AG09319 (cell line): ENCODE measurements at regions not wholly inside any gene's neighbourhood (a gene's known extent, or its start where the extent isn't known, plus 50 kb on each side); places are given as distances from the start of the nearest gene placed in this dataset.
"Not testable (repeated sequence)": the region's sequence is repeated elsewhere in the genome, so short reads cannot be mapped to it uniquely, and the experiment has no call there.

Experiments used
- DNase-seq: peaks from one replicate; pipeline ENCODE4 v3.0.0-alpha.2; 2010; ENCODE audit warnings: low read depth; ENCODE audit errors: extremely low read depth
- TF ChIP-seq, protein P1 (sequence below): IDR thresholded peaks from 2 replicates; pipeline ENCODE4 v1.5.1; 2011; ENCODE audit warnings: low read depth, mild to moderate bottlenecking, inconsistent platforms, low read length, moderate library complexity

DNA sequence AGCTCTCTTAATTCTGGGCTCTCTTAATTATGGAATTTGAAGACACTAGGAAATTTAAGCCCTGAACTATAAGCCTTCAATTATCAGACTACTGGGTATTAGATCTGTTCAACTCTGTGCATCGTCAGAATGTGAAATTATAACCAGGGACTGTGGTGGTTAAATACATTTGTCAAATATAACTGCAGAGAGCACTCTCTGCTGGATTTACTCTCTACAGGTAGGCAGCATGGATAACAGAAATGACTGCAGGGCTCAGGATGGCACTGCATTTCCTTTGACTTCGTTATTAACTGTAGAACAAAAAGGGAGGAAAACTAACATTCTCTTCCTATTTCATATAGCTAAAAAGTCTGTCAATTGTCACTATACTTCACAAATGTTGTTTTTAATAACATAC, 310.1 kb upstream of the RASGEF1B start:
- no peak for DNase-seq
- TF ChIP-seq, protein P1, sequence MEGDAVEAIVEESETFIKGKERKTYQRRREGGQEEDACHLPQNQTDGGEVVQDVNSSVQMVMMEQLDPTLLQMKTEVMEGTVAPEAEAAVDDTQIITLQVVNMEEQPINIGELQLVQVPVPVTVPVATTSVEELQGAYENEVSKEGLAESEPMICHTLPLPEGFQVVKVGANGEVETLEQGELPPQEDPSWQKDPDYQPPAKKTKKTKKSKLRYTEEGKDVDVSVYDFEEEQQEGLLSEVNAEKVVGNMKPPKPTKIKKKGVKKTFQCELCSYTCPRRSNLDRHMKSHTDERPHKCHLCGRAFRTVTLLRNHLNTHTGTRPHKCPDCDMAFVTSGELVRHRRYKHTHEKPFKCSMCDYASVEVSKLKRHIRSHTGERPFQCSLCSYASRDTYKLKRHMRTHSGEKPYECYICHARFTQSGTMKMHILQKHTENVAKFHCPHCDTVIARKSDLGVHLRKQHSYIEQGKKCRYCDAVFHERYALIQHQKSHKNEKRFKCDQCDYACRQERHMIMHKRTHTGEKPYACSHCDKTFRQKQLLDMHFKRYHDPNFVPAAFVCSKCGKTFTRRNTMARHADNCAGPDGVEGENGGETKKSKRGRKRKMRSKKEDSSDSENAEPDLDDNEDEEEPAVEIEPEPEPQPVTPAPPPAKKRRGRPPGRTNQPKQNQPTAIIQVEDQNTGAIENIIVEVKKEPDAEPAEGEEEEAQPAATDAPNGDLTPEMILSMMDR: no peak

DNA sequence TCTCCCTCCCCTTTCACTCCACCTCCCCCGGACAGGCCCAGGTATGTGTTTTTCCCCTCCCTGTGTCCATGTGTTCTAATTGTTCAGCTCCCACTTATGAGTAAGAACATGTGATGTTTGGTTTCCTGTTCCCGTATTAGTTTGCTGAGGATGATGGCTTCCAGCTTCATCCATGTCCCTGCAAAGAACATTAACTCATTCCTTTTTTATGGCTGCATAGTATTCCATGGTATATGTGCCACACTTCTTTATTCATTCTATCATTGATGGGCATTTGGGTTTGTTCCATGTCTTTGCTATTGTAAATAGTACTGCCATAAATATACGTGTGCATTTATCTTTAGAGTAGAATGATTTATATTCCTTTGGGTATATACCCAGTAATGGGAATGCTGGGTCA, 306.0 kb upstream of the RASGEF1B start:
- DNase-seq: not testable (repeated sequence)

DNA sequence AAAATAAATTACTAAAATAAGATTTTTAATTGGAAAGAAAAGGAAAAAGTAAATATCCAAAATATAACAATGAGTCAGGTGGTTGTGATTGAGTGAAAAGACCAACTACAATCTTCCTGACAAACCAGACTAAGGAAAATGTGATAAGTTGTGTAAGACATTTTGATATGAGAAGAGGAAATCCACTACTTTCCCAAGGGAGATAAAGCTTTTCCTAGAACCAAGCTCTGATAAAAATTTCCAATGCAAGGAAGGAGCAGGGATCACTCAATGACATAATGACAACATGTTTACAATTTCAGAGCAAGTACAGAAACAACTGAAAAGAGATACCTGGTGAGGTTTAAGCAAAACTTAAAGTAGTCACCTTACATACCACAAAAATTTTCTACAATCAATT, 305.1 kb upstream of the RASGEF1B start:
- no peak for DNase-seq
- TF ChIP-seq, protein P1: no peak

DNA sequence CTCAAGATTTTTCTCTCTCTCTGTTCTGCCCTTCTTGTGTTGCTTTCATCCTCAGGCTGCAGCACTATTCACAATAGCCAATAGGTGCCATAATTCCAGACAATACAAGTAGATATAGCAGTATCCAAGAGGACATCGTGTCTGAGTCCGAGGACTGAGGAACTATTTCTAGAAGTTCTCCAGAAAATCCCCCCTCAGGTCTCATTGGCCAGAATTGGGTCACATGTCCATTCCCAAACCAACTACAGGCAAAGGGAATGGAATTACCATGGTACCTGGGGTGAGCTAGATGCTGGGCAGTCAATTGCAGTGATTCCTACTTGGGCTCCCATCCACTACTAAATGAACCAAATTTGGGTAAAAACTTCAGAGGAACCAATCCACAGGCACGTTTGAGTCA, 301.9 kb upstream of the RASGEF1B start:
- no peak for DNase-seq
- TF ChIP-seq, protein P1: no peak

DNA sequence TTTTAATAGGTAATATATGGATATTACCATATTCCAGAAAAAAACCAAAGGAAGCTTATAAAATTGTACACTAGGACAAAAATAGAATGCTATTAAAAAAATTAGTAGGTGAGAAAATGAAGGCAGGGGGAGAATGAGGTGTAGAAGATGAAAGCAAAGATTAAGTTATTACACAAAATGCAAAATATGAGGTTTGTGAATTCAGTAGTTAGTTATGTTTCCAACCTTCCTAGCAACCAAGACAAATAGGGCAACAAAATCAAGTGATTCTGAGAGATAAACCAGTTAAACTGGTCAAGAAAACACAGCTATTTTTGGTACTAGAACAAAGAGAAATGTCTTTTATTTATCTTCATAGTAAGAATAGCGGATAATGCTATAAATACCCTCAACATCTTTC, 300.0 kb upstream of the RASGEF1B start:
- DNase-seq: no peak
- TF ChIP-seq, protein P1: no peak

DNA sequence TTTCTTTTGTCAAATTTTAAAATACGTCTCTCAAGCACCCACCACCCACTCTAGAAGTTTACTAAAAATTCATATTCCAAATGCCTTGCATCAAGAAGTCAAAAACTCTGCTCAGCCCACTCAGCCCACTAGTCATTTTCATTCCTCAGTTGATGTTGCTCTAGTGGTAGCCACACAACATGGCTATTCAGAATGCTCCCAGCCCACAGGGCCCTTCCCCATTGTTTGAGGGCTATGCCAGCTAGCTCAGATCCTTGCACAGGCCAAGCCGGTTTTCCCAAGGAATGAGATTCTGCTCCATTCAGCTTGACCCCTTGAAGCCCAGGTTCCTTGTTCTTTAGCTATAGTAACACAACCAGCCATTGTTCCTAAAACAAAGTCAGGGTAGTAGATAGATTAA, 297.5 kb upstream of the RASGEF1B start:
- no peak for DNase-seq
- TF ChIP-seq, protein P1: no peak

DNA sequence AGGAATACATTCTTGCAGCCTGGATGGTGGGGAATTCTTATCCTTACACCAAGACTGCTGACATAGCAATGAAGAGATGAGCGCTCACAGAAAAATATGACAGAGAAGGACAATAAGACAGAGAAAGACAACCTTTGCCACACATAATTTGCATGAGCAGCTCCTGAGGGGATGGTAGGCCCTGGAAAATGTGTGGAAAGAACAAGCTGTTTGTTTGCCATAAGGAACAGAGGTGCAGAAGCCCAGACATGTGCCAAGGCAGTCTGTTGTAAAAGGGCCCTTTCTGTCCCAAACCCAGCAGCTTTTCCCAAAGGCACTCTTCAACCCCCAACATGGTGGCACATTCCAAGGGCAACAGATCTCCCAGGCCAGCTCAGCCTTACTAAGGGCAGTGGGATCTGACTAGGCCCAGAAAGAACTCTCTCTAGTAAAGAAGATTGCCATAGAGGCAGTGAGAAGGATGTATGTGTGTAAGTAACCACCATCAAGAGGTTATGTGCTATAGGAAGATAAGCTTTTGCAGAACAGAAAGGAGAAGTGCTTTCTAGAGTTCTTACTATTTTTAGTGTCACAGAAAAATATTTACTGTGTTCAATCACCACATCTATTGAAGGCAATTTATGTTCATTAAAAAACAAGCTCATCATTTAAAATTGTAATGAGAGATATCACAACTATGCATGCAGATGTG, 287.0 kb upstream of the RASGEF1B start:
- no peak for DNase-seq
- TF ChIP-seq, protein P1: no peak

DNA sequence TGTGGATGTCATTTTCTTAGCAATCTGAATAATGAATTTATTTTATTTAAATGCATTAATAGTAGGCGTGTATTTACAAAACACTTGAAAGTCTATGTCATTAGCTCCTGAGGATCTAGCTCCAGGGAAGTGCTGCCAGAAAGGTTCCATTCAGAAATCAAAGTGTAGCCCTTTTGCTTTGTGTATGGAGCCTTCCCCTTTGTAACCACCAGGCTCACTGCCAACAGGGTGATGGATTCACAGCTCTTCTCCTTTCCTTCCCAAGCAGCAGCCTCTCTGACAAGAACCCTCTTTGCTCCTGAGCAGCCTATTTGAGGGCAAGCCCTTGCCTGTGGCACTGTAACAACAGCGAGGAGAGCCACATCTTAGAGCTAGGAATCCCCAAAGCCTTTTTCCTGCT, 286.0 kb upstream of the RASGEF1B start:
- no peak for DNase-seq
- TF ChIP-seq, protein P1: no peak
